HG02759 (cell line): ENCODE measurements at regions not wholly inside any gene's neighbourhood (a gene's known extent, or its start where the extent isn't known, plus 50 kb on each side); places are given as distances from the start of the nearest gene placed in this dataset.
"Not testable (repeated sequence)": the region's sequence is repeated elsewhere in the genome, so short reads cannot be mapped to it uniquely, and the experiment has no call there.

ENCODE experiments used
- ATAC-seq: cut with Tn5 transposase; IDR thresholded peaks from one replicate; pipeline ENCODE4 v1.9.1; 2021; ENCODE audit warnings: mild to moderate bottlenecking, moderate library complexity; ENCODE audit not compliant: unreplicated experiment

GRCh38 chr12:131408036-131408365 lies 302.9 kb upstream of the SFSWAP start:
- no peak for ATAC-seq

GRCh38 chr12:131408484-131408883 lies 302.4 kb upstream of the SFSWAP start:
- no peak for ATAC-seq

GRCh38 chr12:131409211-131409610 lies 301.7 kb upstream of the SFSWAP start:
- no peak for ATAC-seq

GRCh38 chr12:131411827-131412226 lies 299.1 kb upstream of the SFSWAP start:
- ATAC-seq = not testable (repeated sequence)

- no peak for ATAC-seq
Observed at GRCh38 chr12:131413006-131413405, 297.9 kb upstream of the SFSWAP start.

- ATAC-seq = no peak
Observed at GRCh38 chr12:131413471-131413870, 297.4 kb upstream of the SFSWAP start.

- ATAC-seq = not testable (repeated sequence)
Observed at GRCh38 chr12:131414155-131414922, 296.6 kb upstream of the SFSWAP start.

- no peak for ATAC-seq
Observed at GRCh38 chr12:131415781-131416180, 295.1 kb upstream of the SFSWAP start.

- ATAC-seq = no peak
Observed at GRCh38 chr12:131418121-131418520, 292.8 kb upstream of the SFSWAP start.

- ATAC-seq = no peak
Observed at GRCh38 chr12:131418884-131419283, 292.0 kb upstream of the SFSWAP start.

- ATAC-seq = no peak
Observed at GRCh38 chr12:131420867-131421447, 289.9 kb upstream of the SFSWAP start.

- no peak for ATAC-seq
Observed at GRCh38 chr12:131421509-131422186, 289.2 kb upstream of the SFSWAP start.

GRCh38 chr12:131422187-131422520 lies 288.7 kb upstream of the SFSWAP start:
- ATAC-seq = no peak

GRCh38 chr12:131422744-131423143 lies 288.1 kb upstream of the SFSWAP start:
- no peak for ATAC-seq

GRCh38 chr12:131424270-131424669 lies 286.6 kb upstream of the SFSWAP start:
- no peak for ATAC-seq

GRCh38 chr12:131425112-131426075 lies 285.5 kb upstream of the SFSWAP start:
- ATAC-seq = no peak

GRCh38 chr12:131428091-131428685 lies 282.7 kb upstream of the SFSWAP start:
- no peak for ATAC-seq

- ATAC-seq = not testable (repeated sequence)
Observed at GRCh38 chr12:131429221-131429620, 281.7 kb upstream of the SFSWAP start.

- not testable (repeated sequence) for ATAC-seq
Observed at GRCh38 chr12:131429697-131430096, 281.2 kb upstream of the SFSWAP start.

GRCh38 chr12:131430158-131430742 lies 280.6 kb upstream of the SFSWAP start:
- ATAC-seq = no peak
